ENCODE measurements at regions not wholly inside any gene's neighbourhood (a gene's known extent, or its start where the extent isn't known, plus 50 kb on each side); places are given as distances from the start of the nearest gene placed in this dataset.

DNA sequence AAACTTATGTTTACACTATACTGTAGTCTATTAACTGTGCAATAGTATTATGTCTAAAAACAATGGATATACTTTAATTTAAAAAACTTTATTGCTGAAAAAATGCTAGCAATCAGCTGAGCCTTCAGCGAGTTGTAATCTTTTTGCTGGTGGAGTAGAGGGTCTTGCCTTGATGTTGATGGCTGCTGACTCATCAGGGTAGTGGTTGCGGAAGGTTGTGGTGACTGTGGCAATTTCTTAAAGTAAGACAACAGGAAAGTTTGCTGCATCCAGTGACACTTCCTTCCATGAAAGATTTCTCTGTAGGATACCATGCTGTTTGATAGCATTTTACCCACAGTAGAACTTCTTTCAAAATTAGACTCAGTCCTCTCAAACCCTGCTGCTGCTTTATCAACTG, 234.7 kb upstream of the CSF3R start:
- no peak for DNase-seq (ENCODE audit: low read depth in 2 of 2)

DNA sequence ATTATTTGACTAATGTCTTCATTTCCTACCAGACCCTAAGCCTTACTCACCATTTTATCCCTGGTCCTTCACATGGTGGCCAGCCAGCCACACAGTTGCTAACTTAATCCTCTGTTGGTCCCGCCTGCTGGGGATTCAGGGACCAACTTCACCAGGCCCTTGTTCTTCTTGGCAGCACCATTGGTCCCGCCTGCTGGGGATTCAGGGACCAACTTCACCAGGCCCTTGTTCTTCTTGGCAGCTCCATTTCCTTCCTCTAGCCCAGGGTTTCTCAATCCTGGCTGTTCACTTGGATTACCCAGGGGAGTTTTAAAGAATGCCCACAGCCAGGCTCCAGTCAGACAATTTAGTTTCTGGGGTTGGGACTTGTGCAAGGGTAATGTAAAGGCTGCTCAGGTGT, 233.1 kb upstream of the CSF3R start:
- DNase-seq (ENCODE audit: low read depth in 2 of 2) = no peak

DNA sequence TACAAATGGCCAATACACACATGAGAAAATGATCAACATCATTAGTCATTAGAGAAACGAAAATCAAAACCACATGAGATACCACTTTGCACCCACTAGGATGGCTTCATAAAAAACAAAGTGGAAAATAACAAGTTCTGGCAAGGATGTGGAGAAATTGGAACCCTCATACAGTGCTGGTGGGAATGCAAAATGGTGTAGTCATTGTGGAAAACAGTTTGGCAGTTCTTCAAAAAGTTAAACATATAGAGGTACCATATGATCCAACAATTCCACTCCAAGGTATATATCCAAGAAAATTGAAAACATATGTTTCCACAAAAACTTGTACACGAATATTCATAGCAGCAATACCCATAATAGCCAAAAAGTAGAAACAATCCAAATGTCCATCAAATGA, 231.6 kb upstream of the CSF3R start:
- DNase-seq (ENCODE audit: low read depth in 2 of 2) = no peak

DNA sequence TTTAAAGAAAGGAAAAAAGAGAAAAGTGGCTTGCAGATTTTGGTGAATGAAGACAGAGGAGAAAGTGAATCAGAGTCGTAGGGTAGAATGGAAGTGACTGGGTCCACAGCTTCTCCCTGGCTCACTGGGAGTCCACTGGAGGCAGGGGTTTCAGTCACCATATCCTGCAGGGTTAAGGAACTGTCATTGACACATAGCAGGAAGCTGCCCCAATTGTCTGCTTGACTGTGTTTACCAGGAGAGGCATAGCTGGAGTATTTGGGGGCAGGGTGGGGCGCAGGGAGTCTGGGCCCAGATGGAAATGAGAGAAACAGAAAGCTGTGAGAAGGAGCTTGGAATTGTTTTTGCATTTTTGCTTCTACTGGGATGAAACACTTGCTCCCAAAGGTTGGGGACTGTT, 228.8 kb upstream of the CSF3R start:
- DNase-seq (ENCODE audit: low read depth in 2 of 2) = no peak

DNA sequence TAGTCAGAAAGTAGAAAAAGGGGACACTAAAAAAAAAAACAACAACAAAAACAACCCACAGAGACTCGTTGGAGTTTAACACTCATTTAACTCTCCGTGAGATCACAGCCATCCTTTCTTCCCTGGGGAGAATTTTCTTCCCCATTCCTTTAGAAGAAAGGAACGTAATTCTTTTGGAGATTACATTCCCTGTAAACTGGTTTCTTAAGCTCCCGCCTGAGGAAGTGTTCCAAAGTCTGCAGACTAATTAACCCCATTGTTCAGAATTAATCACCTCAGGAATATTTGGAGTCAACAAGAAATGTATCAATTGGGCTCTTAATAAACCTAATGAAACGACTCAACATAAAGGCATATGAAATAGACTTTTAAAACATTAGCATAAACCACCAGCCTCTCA, 228.2 kb upstream of the CSF3R start:
- no peak for DNase-seq (ENCODE audit: low read depth in 2 of 2)

DNA sequence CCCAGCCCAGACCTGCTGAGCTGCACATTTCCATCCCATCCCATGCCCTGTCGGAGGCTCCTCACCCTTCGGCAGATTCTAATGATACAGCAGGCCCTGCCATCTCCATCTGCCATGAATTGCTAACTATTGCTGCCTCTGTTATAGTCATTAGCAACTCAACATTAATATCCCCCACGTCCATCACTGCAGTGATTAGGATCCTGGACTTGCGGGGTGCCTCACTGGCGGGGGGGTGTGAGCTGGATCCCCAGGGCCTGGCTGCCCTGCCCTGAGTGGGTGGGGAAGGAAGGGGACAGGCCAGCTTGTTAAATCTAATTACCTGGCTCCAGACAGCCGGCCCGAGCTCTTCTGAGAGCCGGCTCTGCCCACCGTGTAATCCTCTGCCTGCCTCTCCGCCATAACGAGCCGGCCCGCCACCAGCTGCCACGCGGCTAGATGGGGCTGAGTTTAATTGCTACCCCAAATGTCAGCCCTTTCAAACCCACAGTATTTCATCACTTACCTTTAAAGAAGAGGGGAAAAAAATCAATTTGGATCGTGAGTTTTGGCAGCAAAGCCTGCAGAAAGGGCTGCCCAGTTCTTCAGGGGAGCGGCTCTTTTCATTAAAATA, 227.3 kb upstream of the CSF3R start:
- DNase-seq (ENCODE audit: low read depth in 2 of 2) = no peak

DNA sequence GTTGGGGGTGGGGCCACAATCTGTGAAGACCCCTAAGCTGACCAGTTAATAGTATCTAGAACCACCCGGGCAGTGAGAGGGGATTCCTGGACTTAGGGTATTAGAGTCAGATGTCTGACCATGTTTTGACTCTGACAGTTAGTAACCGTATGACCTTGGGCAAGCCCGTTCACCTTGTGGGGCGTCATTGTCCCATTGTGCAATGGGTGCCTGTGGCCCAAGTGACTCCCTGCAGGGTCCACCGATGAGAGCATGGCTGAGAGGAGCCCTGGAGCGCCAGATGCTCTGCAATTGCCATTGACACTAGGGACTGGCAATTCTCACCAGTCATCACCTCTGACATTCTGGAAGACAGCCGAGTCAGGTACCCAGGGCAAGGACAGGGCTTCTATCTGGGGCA, 225.9 kb upstream of the CSF3R start:
- DNase-seq (ENCODE audit: low read depth in 2 of 2) = no peak

DNA sequence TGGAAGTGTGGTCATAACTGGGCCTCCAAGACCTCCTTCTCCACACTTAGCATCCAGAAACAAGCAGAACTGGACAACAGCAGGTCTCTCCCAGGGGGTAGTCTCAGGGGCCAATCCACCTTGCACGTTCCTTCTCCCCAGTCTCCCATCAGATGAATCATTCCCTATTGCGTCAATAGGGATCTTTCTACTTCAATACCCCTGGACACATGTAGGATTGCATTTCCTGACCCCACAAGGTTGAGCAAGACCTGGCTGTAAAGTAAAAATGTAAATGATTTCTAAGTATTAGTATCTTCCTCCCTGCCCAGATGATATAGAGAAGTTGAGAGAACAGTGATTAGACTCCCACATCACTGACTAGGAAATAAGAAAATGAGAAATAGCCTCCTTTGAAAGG, 224.5 kb upstream of the CSF3R start:
- no peak for DNase-seq (ENCODE audit: low read depth in 2 of 2)

DNA sequence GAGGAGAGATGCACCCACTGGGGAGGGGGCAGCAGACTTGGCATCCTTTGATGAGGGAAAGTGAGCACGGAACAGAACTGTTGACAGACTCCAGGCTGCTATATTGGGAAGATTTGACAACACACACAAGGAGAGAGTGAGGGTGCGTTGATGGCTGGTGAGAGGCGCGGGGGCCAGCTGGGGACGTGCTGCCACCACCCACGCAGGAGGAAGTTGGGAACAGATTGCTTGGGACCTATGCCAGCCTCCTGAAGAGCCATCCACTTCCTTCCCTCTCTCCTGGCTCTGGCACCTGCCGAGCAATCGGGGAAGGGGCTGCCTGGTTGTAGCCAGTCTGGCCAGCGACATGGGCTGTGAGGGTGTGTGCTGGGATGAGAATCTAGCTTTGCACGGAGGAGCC, 223.7 kb upstream of the CSF3R start:
- no peak for DNase-seq (ENCODE audit: low read depth in 2 of 2)

DNA sequence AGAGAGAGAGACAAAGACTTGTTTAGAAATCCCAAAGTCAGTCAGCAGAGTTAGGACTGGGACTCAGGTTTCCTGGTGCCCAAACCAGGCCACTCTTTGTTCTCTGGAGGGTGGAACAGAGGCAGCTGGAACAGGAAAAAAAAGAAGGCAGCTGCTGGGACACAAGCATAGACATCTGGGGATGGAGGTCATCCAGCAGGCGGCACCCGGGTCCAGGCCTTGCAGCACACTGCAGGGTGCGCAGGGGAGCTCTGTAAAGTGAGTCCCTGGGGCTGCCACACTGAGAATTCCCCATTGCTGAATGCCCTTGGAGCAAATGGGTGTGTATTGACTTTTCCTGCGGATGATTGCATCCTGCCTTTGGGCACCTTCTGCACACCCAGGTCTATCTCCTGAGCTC, 222.9 kb upstream of the CSF3R start:
- no peak for DNase-seq (ENCODE audit: low read depth in 2 of 2)

DNA sequence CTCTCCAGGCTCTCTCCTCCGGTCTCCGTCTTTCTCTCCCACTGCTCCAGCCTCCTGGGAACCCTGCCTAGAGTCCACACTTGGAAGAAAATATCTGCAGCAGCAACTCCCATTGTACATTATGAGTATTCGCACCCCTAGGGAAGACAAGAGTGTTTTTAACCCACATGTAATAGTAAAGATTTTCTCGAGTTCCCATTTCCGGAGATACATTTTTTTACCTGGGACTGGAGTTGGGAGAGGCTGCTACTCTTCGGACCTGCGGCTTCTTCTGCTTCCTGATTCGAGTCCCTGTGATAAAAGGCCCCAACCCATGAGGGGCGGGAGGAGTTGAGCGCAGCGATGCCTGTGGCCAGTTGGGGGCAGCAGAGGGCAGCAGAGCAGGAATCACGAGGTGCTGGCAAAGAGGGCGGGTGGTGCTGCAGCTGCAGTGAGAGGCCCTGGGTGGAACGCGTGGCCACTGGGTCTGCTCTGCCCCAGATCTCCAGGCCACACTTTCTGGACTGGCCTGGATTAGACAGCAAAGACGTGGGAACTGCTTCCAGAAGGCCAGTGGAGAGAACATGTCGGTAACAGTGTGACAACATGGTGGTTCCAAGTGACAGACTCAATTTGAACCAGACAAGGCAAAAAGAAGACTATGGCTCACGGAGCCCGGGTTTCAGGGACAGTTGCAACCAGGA, 221.0 kb upstream of the CSF3R start:
- DNase-seq (ENCODE audit: low read depth in 2 of 2) = peak; percentile 7 to 9

DNA sequence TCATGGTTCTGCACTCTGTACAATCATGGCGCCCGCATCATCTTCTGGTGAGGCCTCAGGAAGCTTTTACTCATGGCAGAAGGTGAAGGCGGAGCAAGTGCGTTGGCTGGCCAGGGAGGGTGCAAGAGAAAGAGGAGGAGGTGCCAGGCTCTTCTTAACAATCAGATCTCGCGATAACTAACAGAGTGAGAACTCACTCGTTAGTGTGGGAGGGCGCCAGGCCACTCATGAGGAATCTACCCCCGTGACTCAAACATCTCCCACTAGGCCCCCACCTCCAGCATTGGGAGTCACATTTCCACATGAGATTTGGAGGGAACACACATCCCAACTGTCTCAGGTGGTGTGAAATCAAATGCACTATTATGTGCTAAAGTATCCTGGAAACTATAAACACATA, 220.2 kb upstream of the CSF3R start:
- no peak for DNase-seq (ENCODE audit: low read depth in 2 of 2)

DNA sequence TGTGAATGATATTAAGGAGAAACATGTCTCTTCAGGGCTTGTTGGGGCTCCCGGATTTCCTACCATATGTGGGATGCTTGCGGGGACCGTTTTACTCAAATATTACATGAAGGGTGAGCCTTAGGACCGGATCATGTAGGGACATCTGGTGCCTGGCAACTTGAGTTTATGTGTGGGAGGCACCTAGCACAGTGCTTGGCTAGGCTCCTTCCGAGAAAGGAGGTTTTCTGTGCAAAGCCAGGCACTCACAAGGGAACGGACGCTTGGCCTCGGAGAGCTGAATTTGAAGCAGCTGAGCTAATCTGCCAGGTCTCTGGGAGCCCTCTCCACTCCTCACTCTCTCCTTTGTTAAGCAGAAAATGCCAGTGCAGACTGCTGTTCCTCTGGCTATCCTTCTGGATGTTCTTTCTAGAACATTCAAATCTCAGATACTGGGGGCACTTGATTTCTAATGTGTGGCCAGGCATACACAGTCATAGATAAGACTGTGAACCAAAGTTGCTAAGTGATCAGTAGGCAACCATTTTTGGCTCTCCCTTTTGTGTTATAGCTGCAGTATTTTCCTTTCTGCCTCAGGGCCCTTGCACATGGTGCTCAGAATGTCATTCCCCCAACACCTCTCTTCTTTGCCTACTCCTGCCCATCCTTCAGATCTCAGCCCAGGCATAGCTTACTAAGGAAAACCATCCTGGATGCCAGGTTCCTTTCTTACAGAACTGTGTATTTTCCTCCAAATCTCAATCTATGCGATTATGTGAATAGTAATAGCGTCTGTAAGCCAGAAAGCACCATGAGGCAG, 216.6 kb upstream of the CSF3R start:
- no peak for DNase-seq (ENCODE audit: low read depth in 2 of 2)

DNA sequence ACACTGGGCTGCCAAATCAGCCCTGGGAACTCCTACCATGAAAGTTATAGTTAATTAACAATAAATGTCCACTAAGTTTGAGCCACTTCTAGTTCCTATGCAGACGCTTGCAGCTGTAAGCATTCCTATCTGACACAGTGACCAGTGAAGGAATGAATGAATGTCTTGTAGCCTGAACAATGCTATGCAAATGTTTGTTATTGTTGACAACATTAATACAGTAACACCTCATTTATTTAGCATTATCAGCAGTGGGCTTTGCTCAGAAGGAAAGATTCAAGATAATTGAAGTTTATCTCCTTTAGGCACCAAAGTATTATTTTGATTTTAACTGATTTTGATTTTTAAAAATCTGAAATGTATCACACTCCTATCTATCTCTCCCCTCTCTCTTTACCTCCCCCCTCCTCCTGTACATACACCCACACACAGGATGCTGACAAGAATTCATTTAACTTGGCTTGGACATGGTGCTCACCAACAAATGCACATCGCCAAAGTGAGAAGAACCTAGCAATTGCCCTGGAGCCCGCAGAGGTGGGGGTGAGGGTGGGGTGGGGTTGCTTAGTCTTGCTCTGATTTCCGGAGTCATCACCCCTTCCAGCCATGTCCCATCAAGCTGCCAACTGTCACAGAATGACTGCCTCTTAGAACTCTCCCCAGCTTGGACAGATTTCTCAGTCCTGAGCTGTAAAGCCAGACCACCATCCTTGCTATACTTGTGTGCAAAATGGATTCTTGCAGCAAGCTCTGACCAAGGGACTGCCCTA, 215.3 kb upstream of the CSF3R start:
- no peak for DNase-seq (ENCODE audit: low read depth in 2 of 2)

DNA sequence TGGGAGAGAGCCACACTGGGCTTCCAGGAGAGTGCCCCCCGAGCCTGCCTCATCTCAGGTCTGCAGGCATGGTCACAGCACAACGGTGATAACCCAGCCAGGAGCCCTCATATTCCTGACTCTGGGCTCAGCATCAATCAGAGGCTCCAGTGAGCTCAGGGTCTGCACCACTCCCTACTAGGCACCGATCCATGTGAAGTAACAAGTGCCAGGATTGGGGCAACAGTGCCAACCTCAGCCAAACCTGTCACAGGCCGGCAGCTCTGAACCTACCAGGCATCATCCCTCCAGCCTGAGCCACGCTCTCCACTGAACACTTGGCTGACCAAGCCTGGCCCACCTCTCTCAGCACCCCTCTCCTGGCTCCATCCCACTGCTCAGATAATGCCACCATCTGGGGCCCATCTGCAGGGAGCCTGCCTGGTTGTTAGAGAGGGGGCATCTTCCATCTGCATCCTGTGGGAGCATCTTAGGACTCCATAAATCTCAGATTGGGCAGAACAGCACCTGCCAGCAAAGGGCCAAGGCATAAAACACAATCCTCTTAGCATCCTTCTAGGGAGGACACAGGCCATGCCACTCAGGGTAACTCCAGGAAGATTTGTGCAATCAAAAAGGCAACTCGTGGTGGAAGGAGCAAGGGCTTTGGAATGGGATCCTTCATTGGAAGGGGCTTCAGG, 213.7 kb upstream of the CSF3R start:
- no peak for DNase-seq (ENCODE audit: low read depth in 2 of 2)

DNA sequence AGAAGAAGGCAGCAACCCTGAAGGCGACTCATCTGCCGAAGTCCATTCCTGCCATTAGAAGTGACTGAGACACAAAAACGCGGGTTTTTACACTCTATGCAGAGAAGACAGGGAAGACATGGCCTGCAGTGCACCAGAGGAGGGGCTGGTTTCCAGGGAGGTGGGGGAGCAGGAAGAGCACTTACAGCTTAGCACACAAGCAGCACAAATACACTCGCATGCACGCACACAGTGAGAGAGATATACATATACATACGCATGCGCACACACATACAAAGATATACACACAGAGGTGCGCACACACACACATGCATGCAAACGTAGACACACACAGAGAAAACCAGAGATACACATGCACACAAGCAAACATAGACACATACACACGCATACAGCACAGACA, 210.9 kb upstream of the CSF3R start:
- no peak for DNase-seq (ENCODE audit: low read depth in 2 of 2)

DNA sequence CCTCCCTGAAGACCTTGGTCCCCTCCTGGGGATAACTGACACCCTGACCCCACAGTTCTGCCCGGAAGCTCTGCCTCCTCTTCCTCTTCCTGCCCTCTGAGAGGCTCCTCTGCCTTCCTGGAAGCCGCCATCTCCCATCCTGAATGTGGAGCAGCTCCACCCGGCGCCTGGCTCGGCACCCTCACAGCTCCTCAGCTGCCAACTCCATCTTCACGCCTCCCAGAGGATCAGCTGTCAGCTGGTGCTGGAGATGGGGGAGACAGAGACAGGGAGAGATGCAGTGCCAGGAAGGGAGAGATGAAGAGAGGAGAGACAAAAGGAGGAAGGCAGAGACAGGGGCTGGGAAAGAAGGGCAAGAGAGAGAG, 210.4 kb upstream of the CSF3R start:
- DNase-seq (ENCODE audit: low read depth in 2 of 2) = no peak

DNA sequence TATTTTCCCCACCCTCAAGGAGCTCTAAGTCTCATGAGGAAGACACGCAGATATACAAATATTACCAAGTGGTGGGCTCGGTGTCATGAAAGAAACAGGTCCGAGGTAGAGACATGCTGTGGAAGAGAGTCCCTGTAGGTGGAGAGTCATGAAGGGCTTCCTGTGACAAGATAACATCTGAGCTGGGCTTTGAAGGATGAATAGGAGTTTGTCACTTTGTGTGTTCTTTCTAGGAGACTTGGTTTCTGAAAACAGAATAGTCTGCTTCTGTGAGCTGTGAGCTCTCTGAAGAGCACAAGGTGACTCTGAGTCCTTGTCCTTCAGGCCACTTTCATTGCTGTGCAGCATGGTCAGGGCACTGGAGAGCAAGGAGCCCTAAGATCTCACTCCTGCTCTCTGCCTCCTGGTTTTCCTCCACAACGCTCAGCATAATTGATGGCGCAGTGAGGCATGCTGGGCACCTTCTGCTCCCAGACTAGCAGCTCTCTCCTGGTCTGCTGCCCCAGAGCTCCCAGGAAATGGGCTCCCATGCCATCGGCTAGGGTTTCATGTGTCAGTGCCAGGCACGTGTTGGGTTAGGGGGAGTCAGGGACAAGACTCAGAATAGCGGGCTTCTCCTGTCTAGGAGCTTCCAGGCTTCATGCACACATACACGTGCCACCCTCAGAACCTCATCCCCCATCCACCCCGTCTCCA, 209.9 kb upstream of the CSF3R start:
- DNase-seq (ENCODE audit: low read depth in 2 of 2) = no peak

DNA sequence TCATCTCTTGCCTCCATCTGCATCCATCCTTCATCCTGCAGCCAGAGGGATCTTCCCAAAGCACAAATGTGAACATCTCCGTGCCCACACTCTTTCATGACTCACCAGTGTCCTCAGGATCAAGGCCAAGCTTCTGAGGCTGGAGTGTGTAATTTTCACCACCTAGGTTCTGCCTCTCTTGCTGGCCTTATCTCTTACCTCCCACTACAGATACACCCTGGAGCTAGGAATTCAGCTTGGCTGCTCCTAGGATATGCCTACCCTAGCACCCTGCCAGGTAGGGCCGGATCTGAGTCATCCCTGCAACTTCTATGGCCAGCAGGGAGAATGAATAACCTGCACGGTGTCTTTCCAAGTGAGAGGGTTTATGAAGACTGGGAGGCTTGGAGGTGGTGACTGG, 208.7 kb upstream of the CSF3R start:
- no peak for DNase-seq (ENCODE audit: low read depth in 2 of 2)

DNA sequence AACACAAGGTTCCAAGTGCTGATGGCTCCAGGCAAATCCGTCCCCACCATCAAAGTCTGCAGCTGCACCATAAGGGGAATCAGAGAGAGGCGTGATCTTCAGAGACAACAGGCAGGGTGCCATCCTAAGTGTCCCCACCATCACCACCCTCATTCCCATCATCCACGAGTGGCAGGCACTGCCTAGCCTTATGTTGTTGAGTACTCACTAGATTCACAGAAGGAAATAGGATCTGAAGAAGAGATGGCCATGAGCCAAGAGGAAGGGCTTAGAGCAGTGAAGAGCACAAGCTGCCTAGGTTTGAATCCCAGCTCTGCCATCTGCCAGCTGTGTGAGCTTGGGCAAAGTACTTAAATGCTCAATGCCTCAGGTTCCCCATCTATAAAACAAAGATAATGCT, 207.3 kb upstream of the CSF3R start:
- DNase-seq (ENCODE audit: low read depth in 2 of 2) = no peak

DNA sequence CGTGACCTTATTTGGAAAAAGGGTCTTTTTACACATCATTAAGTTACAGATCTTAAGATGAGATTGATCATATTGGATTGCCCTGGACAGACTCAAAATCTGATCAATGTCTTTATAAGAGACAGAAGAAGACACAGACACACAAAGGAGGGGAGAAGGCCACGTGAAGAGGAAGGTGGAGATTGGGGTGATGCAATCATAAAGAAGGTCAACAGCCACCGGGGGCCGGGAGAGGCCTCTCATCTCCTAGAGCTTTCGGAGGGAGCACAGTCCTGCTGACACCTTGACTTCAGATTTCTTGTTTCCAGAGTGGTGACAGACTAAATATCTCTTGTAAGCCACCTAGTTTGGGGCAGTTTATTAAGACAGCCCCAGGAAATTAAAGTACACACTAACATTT, 204.6 kb upstream of the CSF3R start:
- DNase-seq (ENCODE audit: low read depth in 2 of 2) = no peak

Data from stimulated activated CD8-positive, alpha-beta memory T cell treated with anti-CD3 and anti-CD28 coated beads, Interleukin-15, amount 100 ng/mL, for 4 hours (primary cell).